ENCODE measurements at regions not wholly inside any gene's neighbourhood (a gene's known extent, or its start where the extent isn't known, plus 50 kb on each side); places are given as distances from the start of the nearest gene placed in this dataset.
"Not testable (repeated sequence)": the region's sequence is repeated elsewhere in the genome, so short reads cannot be mapped to it uniquely, and the experiment has no call there.

- H3K18ac ChIP-seq (ENCODE audit: extremely low read depth, low read length); H3K14ac ChIP-seq (ENCODE audit: insufficient read length); H3K4me2 ChIP-seq (ENCODE audit: insufficient read depth in 1 of 2, low read depth in 2 of 2, low read length in 2 of 2); H3K4ac ChIP-seq (replicated peaks; ENCODE audit: insufficient read length, low read depth, low read length); H4K5ac ChIP-seq (ENCODE audit: insufficient read length, low read depth, low read length); H4K8ac ChIP-seq (ENCODE audit: extremely low read depth, insufficient read depth, low read length); H3K23me2 ChIP-seq (ENCODE audit: low read depth, low read length); H3K9me3 ChIP-seq (ENCODE audit: insufficient read depth in 2 of 2, low read depth in 1 of 2, low read length in 1 of 2); H3K56ac ChIP-seq (replicated peaks; ENCODE audit: insufficient read length, low read depth, low read length); H3K27me3 ChIP-seq (replicated peaks in 1 of 4; ENCODE audit: control insufficient read depth in 3 of 4, extremely low read depth in 1 of 4, insufficient read depth in 3 of 4, low read length in 3 of 4); H4K91ac ChIP-seq (replicated peaks; ENCODE audit: insufficient read length, low read length); POLR2A ChIA-PET (ENCODE audit: partially characterized antibody); H4K20me1 ChIP-seq (replicated peaks in 1 of 2; ENCODE audit: control insufficient read depth in 1 of 2, insufficient read depth in 2 of 2, low read length in 2 of 2); H2BK12ac ChIP-seq (ENCODE audit: low read depth, low read length); H3K36me3 ChIP-seq (ENCODE audit: control insufficient read depth in 2 of 4, insufficient read depth in 4 of 4, low read length in 3 of 4); H3K79me2 ChIP-seq (ENCODE audit: control insufficient read depth in 1 of 2, insufficient read depth in 2 of 2, low read length in 2 of 2); H2BK20ac ChIP-seq (ENCODE audit: low read length); FAIRE-seq; H2AK5ac ChIP-seq (ENCODE audit: low read depth, low read length); DNase-seq (ENCODE audit: low read depth in 1 of 2, low spot score in 2 of 2); H3K9ac ChIP-seq (replicated peaks in 1 of 4; ENCODE audit: extremely low read depth in 1 of 4, low read depth in 3 of 4, low read length in 3 of 4); H3K4me3 ChIP-seq (ENCODE audit: extremely low read depth in 1 of 4, insufficient read depth in 2 of 4, low read depth in 3 of 4, low read length in 4 of 4); H3K27ac ChIP-seq (ENCODE audit: low read depth, low read length); H3K4me1 ChIP-seq (replicated peaks in 1 of 4; ENCODE audit: control insufficient read depth in 3 of 4, insufficient read depth in 4 of 4, low read length in 3 of 4); H2BK5ac ChIP-seq (ENCODE audit: low read depth, low read length); H3K79me1 ChIP-seq (ENCODE audit: low read depth, low read length); H2BK120ac ChIP-seq (replicated peaks; ENCODE audit: low read depth, low read length); H2AFZ ChIP-seq (ENCODE audit: low read length); H3K23ac ChIP-seq (ENCODE audit: insufficient read length); H2BK15ac ChIP-seq (ENCODE audit: low read length): not testable (repeated sequence)
- CTCF ChIA-PET (ENCODE audit: partially characterized antibody): interaction anchor here (1.1 kb wide), 1 partner anchor 10 kb away, joined by 3 read pairs; no protein-coding TSS in a partner anchor
- WGBS, 2 experiments (ENCODE audit: extremely low coverage in 1 of 2, insufficient coverage in 1 of 2, insufficient read length in 1 of 2, insufficient replicate concordance in 2 of 2, low coverage in 1 of 2, low lambda C conversion rate in 2 of 2, missing lambda C conversion rate in 1 of 2): 100% methylated on average over 1 of the region's 2 CpGs; no CpG with 5 or more reads in 1 of the 2 experiments
Observed at GRCh38 chr6:55927713-55928112, 52.3 kb upstream of the BMP5 start.
